ENCODE measurements at regions not wholly inside any gene's neighbourhood (a gene's known extent, or its start where the extent isn't known, plus 50 kb on each side); places are given as distances from the start of the nearest gene placed in this dataset.

DNA sequence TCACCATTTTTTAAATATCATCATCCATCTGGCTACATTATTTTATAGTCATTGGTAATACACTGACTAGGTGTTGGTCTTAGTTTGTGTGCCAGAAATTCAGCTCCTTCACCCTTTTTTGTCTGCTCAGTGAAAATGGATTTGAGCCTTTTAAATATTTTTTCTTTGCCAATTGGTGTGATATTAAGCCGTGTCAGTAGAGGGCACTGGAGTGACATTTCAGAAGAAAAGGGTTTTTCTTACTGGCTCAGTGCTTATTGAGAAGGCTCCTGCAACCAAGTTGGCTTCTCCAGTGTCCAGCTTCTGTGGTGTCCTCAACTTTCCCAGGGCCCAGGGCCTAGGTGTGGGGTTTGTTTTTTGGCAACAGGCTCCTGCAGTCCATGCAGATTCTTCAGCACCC is 546.6 kb downstream of the DACH1 start:
- H4K20me1 ChIP-seq (ENCODE audit: control insufficient read depth, extremely low read depth, insufficient read depth, low read length), result no peaks in the 10 kb centered on the region
- H3K27ac ChIP-seq (ENCODE audit: control insufficient read depth, insufficient read depth, low read length), result no peak overlapping the region
- TF ChIP-seq, protein P1, sequence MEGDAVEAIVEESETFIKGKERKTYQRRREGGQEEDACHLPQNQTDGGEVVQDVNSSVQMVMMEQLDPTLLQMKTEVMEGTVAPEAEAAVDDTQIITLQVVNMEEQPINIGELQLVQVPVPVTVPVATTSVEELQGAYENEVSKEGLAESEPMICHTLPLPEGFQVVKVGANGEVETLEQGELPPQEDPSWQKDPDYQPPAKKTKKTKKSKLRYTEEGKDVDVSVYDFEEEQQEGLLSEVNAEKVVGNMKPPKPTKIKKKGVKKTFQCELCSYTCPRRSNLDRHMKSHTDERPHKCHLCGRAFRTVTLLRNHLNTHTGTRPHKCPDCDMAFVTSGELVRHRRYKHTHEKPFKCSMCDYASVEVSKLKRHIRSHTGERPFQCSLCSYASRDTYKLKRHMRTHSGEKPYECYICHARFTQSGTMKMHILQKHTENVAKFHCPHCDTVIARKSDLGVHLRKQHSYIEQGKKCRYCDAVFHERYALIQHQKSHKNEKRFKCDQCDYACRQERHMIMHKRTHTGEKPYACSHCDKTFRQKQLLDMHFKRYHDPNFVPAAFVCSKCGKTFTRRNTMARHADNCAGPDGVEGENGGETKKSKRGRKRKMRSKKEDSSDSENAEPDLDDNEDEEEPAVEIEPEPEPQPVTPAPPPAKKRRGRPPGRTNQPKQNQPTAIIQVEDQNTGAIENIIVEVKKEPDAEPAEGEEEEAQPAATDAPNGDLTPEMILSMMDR (optimal IDR thresholded peaks at IDR 0.05 in 1 of 3, IDR thresholded peaks at IDR 0.05 in 1 of 3, conservative IDR thresholded peaks at IDR 0.05 in 1 of 3; ENCODE audit: extremely low read depth in 1 of 3, insufficient read depth in 2 of 3, low read length in 3 of 3), result peak; percentile 21 to 43 (median 38)
- TF ChIP-seq EZH2 (IDR thresholded peaks at IDR 0.05; ENCODE audit: low read length), result no peak
- DNase-seq (ENCODE audit: low read depth, low spot score) (no peak), FAIRE-seq (no peak)
- no peaks in the 10 kb centered on the region for H3K79me2 ChIP-seq (ENCODE audit: control insufficient read depth, insufficient read depth, low read length)
- no peaks in the 10 kb centered on the region for H3K4me1 ChIP-seq (ENCODE audit: control insufficient read depth, extremely low read depth, insufficient read depth, low read length)
- H3K9ac ChIP-seq (ENCODE audit: control insufficient read depth, extremely low read depth, insufficient read depth, low read length), result no peak overlapping the region
- no peaks in the 10 kb centered on the region for H3K27me3 ChIP-seq (ENCODE audit: control insufficient read depth, extremely low read depth, insufficient read depth, low read length)
- no peak overlapping the region for H2AFZ ChIP-seq (ENCODE audit: control insufficient read depth, low read length)
- no peaks in the 10 kb centered on the region for H3K9me1 ChIP-seq (ENCODE audit: control insufficient read depth, extremely low read depth, insufficient read depth, low read length)
- no peak overlapping the region for H3K4me2 ChIP-seq (ENCODE audit: control insufficient read depth, extremely low read depth, insufficient read depth, low read depth, low read length)
- H3K36me3 ChIP-seq (ENCODE audit: control insufficient read depth in 2 of 2, extremely low read depth in 1 of 2, insufficient read depth in 2 of 2, low read length in 2 of 2), result no peaks in the 10 kb centered on the region
- no peak overlapping the region for H3K4me3 ChIP-seq (ENCODE audit: control insufficient read depth in 2 of 3, extremely low read depth in 1 of 3, insufficient read depth in 2 of 3, low read depth in 1 of 3, low read length in 3 of 3)
- dilution Hi-C loops (cut with MboI; ENCODE audit: extremely low pct_ligation_motif_present, low sequenced_read_pairs), result no loop called here
- no peaks in the 10 kb centered on the region for H3K9me3 ChIP-seq (ENCODE audit: control insufficient read depth, low read depth, low read length)

DNA sequence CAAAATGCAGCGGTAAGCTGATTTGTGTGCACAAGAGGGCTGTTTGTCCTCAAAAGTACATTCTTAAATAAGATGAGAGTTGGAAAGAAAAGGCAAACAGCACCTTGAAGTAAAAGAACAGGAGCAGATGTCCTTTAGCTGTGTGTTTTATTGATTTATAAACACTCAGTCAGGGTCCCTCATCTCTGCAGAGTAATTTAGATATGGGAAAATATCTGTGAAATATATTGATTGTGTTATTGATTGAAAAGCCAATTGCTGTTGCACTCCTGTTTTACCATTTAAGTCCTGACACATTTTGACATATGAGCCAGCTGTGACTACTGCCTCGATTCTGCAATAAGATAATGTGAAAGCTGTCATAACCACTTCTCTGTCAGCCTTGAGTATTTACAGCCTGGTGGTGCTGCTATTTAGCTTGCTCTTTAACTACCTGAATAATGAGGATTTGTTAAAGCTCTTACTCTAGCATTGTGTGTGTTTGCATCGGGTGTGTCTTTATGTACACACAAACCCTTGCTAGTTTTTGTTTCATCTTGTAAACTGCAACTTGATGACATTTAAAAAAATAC is 550.1 kb downstream of the DACH1 start:
- H3K79me2 ChIP-seq (ENCODE audit: control insufficient read depth, insufficient read depth, low read length), result no peaks in the 10 kb centered on the region
- DNase-seq (ENCODE audit: low read depth, low spot score) (no peak), FAIRE-seq (no peak)
- H3K9me3 ChIP-seq (ENCODE audit: control insufficient read depth, low read depth, low read length), result no peaks in the 10 kb centered on the region
- no peak overlapping the region for H3K4me3 ChIP-seq (ENCODE audit: control insufficient read depth in 2 of 3, extremely low read depth in 1 of 3, insufficient read depth in 2 of 3, low read depth in 1 of 3, low read length in 3 of 3)
- no peak overlapping the region for H3K9ac ChIP-seq (ENCODE audit: control insufficient read depth, extremely low read depth, insufficient read depth, low read length)
- no peaks in the 10 kb centered on the region for H3K27me3 ChIP-seq (ENCODE audit: control insufficient read depth, extremely low read depth, insufficient read depth, low read length)
- no peak overlapping the region for H3K4me2 ChIP-seq (ENCODE audit: control insufficient read depth, extremely low read depth, insufficient read depth, low read depth, low read length)
- no peaks in the 10 kb centered on the region for H3K9me1 ChIP-seq (ENCODE audit: control insufficient read depth, extremely low read depth, insufficient read depth, low read length)
- no peaks in the 10 kb centered on the region for H4K20me1 ChIP-seq (ENCODE audit: control insufficient read depth, extremely low read depth, insufficient read depth, low read length)
- dilution Hi-C loops (cut with MboI; ENCODE audit: extremely low pct_ligation_motif_present, low sequenced_read_pairs), result no loop called here
- no peaks in the 10 kb centered on the region for H3K36me3 ChIP-seq (ENCODE audit: control insufficient read depth in 2 of 2, extremely low read depth in 1 of 2, insufficient read depth in 2 of 2, low read length in 2 of 2)
- no peak overlapping the region for H3K27ac ChIP-seq (ENCODE audit: control insufficient read depth, insufficient read depth, low read length)
- no peaks in the 10 kb centered on the region for H3K4me1 ChIP-seq (ENCODE audit: control insufficient read depth, extremely low read depth, insufficient read depth, low read length)
- TF ChIP-seq, protein P1 (optimal IDR thresholded peaks at IDR 0.05 in 1 of 3, IDR thresholded peaks at IDR 0.05 in 1 of 3, conservative IDR thresholded peaks at IDR 0.05 in 1 of 3; ENCODE audit: extremely low read depth in 1 of 3, insufficient read depth in 2 of 3, low read length in 3 of 3), result no peak
- TF ChIP-seq EZH2 (IDR thresholded peaks at IDR 0.05; ENCODE audit: low read length), result no peak
- no peak overlapping the region for H2AFZ ChIP-seq (ENCODE audit: control insufficient read depth, low read length)
